Skin epidermis (tissue), 12 donors: ENCODE measurements at regions not wholly inside any gene's neighbourhood (a gene's known extent, or its start where the extent isn't known, plus 50 kb on each side); places are given as distances from the start of the nearest gene placed in this dataset.
"Not testable (repeated sequence)": the region's sequence is repeated elsewhere in the genome, so short reads cannot be mapped to it uniquely, and the experiment has no call there.

Experiments used
- H3K27ac ChIP-seq, 21 experiments: fragments of 200-600 bp; sonication (generic) in 11 of 21; one replicate each; pipeline ENCODE4 v1.5.0; 2020; ENCODE audit warnings: mild to moderate bottlenecking in 3 of 21, inconsistent platforms in 2 of 21, moderate library complexity in 2 of 21
- H3K4me3 ChIP-seq, 7 experiments: fragments of 200-600 bp; sonication (generic) in 2 of 7; one replicate each; pipeline ENCODE4 v1.5.0; 2020; ENCODE audit warnings: inconsistent platforms in 2 of 7, mild to moderate bottlenecking in 2 of 7, moderate library complexity in 1 of 7

- Histone ChIP-seq H3K4me3 (no peak overlapping the region), H3K27ac (no peak overlapping the region)
Measured at GRCh38 chr1:81738875-81739274, 61.9 kb upstream of the ADGRL2 start.

DNA sequence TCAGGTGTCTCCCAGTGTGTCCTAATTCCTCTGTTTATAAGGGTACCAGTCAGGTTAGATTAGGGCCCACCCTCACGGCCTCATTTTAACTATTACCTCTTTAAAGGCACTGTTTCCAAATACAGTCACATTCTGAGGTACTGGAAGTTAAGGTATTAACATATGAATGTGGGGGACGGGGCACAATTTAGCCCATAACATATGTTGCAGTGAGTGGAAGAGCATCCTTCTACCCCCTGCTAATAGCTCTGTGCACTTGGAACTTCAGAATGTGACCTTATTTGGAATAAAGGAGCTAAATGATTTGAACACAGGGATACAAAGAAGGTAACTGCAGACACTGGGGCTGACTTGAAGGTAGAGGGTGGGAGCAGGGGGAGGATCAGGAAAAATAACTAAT is 67.3 kb upstream of the ADGRL2 start:
- no peak overlapping the region for H3K27ac ChIP-seq

GRCh38 chr1:81731989-81732388 is 68.7 kb upstream of the ADGRL2 start:
- Histone ChIP-seq H3K27ac (no peak overlapping the region), H3K4me3 (no peak overlapping the region)

More for the DNA sequence above, 67.3 kb upstream of the ADGRL2 start:
- H3K4me3 ChIP-seq, result no peak overlapping the region

GRCh38 chr1:81730881-81731280 is 69.9 kb upstream of the ADGRL2 start:
- H3K4me3 ChIP-seq, result no peak overlapping the region
- H3K27ac ChIP-seq, result no peak overlapping the region

DNA sequence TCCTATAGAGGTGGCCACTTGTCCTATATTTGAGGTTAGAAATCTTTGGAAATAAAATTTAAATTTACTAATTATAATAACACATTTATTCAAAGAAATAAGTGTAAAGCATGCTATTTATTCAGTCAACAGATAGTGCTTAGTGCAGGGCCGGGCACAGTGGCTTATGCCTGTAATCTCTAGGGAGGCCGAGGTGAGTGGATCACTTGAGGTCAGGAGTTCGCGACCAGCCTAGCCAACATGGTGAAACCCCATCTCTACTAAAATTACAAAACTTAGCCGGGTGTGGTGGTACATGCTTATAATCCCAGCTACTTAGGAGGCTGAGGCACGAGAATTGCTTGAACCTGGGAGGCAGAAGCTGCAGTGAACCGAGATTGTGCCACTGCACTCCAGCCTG is 70.4 kb upstream of the ADGRL2 start:
- not testable (repeated sequence) for H3K27ac ChIP-seq, H3K4me3 ChIP-seq

- Histone ChIP-seq H3K4me3 (no peak overlapping the region), H3K27ac (no peak overlapping the region)
Measured at GRCh38 chr1:81729818-81730217, 70.9 kb upstream of the ADGRL2 start.

GRCh38 chr1:81729239-81729638 is 71.5 kb upstream of the ADGRL2 start:
- H3K27ac ChIP-seq, result no peak overlapping the region
- no peak overlapping the region for H3K4me3 ChIP-seq

DNA sequence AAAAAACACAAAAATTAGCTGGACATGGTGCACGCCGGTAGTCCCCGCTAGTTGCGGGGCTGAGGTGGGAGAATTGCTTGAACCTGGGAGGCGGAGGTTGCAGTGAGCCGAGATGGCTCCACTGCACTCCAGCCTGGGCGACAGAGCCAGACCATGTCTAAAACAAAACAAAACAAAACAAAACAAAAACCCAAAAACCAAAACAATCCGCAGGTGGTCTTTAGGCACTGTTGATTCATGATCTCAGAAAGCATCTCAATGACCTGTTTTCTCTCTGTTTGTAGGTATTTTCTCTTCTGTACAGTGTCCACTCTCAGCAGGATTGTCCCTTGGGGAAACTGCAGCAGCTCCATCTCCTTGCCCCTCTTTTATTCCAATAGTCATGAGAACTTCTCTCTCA is 74.9 kb upstream of the ADGRL2 start:
- H3K27ac ChIP-seq, result no peak overlapping the region
- no peak overlapping the region for H3K4me3 ChIP-seq

GRCh38 chr1:81722631-81723328 is 78.0 kb upstream of the ADGRL2 start:
- H3K27ac ChIP-seq, H3K4me3 ChIP-seq: not testable (repeated sequence)

- H3K27ac ChIP-seq, H3K4me3 ChIP-seq: not testable (repeated sequence)
Measured at GRCh38 chr1:81720256-81720655, 80.5 kb upstream of the ADGRL2 start.

DNA sequence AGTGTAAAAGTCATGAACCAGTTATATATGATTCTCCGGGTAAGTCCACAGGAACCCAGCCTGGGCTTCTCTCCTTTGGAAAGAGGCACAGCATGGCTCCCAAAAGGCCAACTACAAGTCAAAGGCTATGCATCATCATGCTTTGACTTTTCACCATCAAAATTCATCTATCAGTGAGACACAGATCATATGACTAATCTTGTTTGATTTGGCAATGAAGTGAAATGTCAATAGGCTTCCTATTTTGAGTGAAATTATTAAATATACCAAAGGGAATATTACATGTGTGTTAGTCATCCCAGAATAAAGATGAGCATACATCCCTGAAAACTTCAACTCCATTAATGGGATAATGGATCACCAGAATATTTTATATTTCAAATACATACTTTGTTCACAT is 83.5 kb upstream of the ADGRL2 start:
- no peak overlapping the region for H3K27ac ChIP-seq
- H3K4me3 ChIP-seq, result no peak overlapping the region

- H3K4me3 ChIP-seq, result no peak overlapping the region
- H3K27ac ChIP-seq, result no peak overlapping the region
Measured at GRCh38 chr1:81715391-81715790, 85.3 kb upstream of the ADGRL2 start.

GRCh38 chr1:81714636-81715035 is 86.1 kb upstream of the ADGRL2 start:
- H3K27ac ChIP-seq, result no peak overlapping the region
- no peak overlapping the region for H3K4me3 ChIP-seq

- no peak overlapping the region for H3K4me3 ChIP-seq
- no peak overlapping the region for H3K27ac ChIP-seq
Measured at GRCh38 chr1:81712425-81712824, 88.3 kb upstream of the ADGRL2 start.

DNA sequence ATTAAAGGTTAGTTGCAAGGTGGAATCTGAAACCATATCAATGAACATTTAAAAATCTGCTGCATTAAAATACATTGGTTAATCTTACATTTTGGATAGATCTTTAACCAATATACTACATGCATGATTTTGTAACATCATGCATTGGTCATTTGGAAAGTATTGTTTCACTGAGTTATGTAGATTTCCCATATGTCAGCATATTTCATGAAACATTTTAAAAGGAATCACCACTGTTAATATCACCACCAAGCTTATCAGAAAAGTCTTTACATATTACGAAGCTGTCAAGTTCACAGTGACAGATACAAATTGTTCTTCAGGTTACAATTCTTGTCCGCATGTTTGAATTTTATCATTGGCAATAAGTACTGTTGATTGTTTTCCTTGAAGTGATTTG is 89.9 kb upstream of the ADGRL2 start:
- Histone ChIP-seq H3K27ac (no peak overlapping the region), H3K4me3 (no peak overlapping the region)

GRCh38 chr1:81708250-81708649 is 92.5 kb upstream of the ADGRL2 start:
- H3K4me3 ChIP-seq, result no peak overlapping the region
- no peak overlapping the region for H3K27ac ChIP-seq

GRCh38 chr1:81706650-81707435 is 93.9 kb upstream of the ADGRL2 start:
- no peak overlapping the region for H3K4me3 ChIP-seq
- peak overlapping the region in 1 of 21 experiments; percentile 50 for H3K27ac ChIP-seq

GRCh38 chr1:81703756-81704463 is 96.8 kb upstream of the ADGRL2 start:
- H3K27ac ChIP-seq, result peak overlapping the region in 4 of 21 experiments; percentile 22 to 54 (median 33)
- H3K4me3 ChIP-seq, result no peak overlapping the region

GRCh38 chr1:81703391-81703755 is 97.4 kb upstream of the ADGRL2 start:
- peak overlapping the region in 4 of 21 experiments; percentile 22 to 54 (median 31) for H3K27ac ChIP-seq
- H3K4me3 ChIP-seq, result no peak overlapping the region

- H3K27ac ChIP-seq, result peak overlapping the region in 4 of 21 experiments; percentile 22 to 54 (median 31)
- H3K4me3 ChIP-seq, result no peak overlapping the region
Measured at GRCh38 chr1:81702903-81703302, 97.8 kb upstream of the ADGRL2 start.
